NCI-H446 treated with DMSO at 0.1 percent for 48 hours (cell line): ENCODE measurements at regions not wholly inside any gene's neighbourhood (a gene's known extent, or its start where the extent isn't known, plus 50 kb on each side); places are given as distances from the start of the nearest gene placed in this dataset.
A peak's percentile ranks its signal among the peaks of the same experiment; 100 is the strongest.
"Not testable (repeated sequence)": the region's sequence is repeated elsewhere in the genome, so short reads cannot be mapped to it uniquely, and the experiment has no call there.

Source experiments
- DNase-seq: peaks from one replicate; lab custom pipeline; 2025; lab: John Stamatoyannopoulos, UW

DNA sequence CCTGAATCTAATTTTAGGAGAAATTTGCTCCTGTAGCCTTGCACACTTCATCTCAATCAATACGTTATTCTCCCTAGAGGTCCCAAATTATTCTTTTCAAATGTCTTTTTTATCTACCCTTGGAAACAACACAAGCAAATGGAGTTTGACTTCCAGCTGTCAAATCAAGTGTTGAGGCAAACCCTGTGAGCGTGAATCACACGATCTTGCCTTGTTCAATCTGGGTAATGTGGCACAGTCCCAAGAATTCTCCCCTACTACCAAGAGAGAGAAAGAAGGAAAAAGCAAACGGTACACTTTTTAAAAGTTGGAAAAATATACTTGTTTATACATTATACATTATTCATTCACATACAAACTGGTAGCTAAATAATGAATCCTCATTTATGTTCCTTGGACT, 2035.3 kb upstream of the CELF4 start:
- DNase-seq: peak; percentile 75

DNA sequence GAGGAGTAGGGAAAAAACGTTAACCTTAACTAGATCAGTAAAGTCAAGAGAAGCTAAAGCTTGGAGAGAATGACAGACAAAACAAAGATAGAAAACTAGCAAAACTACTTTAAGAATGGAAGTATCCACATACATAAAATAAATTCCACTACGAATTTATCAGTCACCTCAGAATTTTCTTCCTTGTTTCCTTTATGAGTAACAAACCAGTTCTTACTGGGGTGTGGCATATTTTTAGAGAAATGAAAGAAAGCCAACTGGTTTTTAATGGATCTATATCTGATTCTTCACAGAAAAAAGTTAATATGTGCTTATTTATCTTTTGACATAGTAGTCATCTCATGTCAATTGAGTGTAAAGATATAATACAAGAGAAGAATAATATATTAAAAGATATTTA, 2033.7 kb upstream of the CELF4 start:
- DNase-seq: no peak

DNA sequence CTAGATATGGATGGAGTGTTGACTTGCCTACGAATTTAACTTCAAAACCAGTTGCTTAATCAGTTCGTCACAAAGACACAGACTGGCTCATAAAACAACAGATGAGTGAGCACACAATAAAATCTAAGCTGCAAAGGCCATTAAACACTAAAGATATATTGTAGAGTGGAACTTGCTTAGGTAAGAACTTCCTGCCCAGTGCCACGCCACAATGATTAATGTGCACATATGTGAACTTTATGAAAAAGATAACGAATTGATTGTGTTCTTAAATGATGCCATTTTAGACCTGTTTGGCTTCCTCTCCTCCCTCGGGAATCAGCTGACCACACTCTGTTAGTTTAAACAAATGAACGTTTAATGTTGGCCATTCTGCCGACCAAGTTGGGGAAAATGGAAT, 2031.3 kb upstream of the CELF4 start:
- DNase-seq: no peak

DNA sequence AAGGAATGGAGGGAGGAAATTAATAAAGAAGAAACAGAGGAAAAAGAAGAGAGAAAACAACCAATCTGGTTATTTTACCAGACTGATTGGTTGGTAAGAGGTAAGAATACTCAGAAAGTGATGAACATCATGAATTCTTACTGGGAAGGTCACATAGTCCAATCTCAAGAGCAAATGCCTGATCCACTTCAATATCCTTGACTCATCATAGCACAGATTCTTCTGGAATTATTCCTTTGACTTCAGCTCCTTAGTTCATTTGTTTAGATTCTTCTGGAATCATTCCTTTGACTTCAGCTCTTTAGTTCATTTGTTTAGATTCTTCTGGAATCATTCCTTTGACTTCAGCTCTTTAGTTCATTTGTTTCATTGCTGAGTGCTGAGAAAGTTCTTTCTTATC, 2030.6 kb upstream of the CELF4 start:
- DNase-seq: no peak

DNA sequence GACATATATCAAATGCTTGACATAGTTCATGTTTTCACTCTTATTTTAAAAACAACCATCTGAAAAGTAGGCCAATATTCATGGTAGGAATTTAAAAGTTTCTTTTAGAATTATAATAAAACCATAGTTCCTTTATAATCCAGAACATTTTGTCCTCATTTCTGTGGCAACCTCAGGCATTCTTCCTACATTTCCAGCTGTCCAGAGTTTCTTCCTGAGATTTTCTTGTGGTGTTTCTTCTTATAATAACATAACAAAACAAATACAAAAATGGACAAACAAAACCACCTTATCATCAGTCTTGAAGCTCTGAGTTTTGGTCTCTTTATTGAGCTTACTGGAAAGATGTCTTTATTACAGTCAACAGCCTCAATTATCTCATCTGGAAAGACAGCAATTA, 2028.6 kb upstream of the CELF4 start:
- DNase-seq: no peak

DNA sequence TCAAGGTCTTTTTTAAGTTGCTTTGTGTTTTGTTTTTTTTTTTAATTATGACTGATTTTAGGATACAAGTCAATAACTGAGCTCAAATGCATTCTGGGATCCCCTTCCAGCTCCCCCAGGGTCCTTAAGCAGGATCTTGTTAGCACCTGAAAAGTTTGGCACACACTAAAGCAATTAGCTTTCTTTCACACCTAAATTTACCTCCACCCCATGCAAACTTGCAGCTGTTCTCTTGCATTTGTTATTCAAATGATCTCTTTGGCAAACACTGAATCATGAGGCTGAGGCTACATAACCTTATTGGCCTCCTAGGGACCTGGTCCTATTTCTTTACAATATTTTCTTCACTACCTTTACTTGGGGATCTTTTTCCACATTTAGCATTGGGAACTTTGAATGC, 2026.1 kb upstream of the CELF4 start:
- DNase-seq: no peak

DNA sequence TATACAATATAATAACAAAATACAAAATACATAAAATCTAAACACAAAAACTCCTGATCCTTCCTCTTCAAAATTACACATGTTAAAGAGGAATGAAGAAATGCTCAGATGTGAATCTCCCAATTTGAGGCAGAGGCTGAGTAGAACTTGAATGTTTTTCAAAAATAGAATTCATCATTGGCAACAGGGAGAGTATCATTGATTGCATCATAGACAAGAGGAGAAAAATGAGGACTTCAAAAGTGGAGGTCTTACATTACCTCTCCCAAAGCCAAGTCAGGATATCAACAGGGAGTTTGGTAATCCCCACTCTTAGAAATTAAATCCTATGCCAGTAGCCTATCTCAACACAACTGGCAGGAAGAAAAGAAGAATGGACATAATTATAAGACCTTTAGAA, 2023.9 kb upstream of the CELF4 start:
- DNase-seq: no peak

DNA sequence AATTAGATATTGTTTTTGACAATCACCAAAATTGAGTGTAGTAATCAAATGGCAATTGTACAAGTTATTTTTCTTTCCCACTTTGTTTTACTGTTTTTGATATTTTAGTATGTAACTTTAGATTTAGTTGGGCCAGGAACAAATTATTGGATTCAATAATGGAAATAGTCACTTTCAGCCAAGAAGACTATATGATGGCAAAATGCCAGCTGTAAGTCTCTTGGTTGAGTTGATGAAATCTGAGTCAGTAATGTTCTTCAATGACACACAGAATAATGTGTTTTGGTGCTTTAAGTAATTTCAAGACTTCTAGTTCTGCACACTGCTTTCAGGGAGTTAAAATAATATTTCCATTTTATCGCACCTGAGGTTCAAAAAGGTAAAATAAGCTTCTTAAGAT, 2022.0 kb upstream of the CELF4 start:
- DNase-seq: peak; percentile 49

DNA sequence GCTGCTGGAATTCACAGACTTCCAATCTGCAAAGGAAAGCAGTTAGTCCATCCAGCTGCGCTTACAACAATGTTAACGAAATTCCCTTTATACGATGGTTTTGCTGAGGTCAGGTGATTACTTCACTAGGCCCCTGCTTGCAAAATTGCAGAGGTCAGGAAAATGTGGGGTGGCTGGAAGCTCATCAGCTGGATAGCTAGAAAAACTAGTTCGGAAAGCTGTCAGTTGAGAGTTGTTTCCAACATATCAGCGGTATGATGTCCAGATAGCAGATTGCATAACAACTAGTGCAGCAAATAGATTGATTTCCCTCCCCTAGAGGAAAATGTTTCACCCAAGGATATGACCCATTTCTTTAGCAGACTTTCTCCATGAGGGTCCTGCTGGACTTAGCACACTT, 2021.1 kb upstream of the CELF4 start:
- no peak for DNase-seq

DNA sequence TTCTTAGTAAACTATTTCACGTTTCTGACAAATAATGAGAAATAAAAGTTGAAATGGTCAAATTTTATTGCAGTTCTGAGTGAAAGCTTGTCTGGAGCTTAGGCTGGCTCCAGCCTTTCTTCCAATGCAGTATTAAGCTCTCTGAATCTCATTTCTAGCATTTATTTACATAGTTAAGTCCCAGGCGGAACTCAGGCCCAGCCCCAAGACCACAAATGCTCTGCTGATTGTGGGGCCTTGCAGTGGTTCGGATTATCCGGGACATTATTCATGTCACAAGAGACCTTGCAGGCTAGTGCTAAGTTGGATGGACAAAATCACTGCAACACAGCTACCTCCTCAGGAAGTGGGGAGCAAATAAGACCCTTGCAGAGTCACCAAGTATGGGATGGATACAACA, 2009.3 kb upstream of the CELF4 start:
- no peak for DNase-seq

DNA sequence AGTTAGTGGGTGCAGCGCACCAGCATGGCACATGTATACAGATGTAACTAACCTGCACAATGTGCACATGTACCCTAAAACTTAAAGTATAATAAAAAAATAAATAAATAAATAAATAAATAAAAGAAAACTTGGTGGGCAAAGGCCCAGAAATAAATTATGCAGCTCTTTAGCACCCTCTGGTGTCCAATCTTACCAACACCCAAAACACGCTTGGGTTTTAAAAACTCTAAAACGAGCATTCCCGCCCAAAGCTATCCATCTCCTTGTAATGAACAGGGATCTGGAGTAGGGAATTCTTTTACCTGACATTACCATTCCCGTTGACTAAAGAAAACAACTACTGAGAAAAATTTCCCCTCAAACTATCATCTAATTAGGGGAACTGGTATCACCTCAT, 2005.9 kb upstream of the CELF4 start:
- DNase-seq: no peak

DNA sequence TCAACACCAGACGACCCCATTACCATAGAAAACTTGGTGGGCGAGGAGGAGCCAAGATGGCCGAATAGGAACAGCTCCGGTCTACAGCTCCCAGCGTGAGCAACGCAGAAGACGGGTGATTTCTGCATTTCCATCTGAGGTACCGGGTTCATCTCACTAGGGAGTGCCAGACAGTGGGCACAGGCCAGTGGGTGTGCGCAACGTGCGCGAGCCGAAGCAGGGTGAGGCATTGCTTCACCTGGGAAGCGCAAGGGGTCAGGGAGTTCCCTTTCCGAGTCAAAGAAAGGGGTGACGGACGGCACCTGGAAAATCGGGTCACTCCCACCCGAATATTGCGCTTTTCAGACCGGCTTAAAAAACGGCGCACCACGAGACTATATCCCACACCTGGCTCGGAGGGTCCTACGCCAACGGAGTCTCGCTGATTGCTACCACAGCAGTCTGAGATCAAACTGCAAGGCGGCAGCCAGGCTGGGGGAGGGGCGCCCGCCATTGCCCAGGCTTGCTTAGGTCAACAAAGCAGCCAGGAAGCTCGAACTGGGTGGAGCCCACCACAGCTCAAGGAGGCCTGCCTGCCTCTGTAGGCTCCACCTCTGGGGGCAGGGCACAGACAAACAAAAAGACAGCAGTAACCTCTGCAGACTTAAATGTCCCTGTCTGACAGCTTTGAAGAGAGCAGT, 2000.1 kb upstream of the CELF4 start:
- DNase-seq: not testable (repeated sequence)

DNA sequence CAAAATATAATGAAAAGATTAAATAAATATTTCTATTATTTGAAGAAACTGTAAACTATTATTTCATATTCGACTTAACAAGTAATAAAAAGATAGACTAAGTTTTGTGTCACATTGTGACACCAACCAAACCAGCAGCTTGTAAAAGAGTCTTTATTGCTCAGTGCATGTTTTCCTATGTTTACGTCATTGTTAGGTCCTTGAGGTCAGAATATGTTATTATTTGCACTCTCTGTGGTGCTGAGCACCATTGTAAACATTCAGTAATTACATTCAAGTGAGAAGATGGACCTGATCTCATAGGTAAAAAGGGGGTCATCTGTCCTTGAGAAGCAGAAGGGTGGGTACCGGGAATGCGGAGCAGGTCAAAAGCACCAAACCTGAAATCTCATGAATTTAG, 1999.1 kb upstream of the CELF4 start:
- DNase-seq: no peak

DNA sequence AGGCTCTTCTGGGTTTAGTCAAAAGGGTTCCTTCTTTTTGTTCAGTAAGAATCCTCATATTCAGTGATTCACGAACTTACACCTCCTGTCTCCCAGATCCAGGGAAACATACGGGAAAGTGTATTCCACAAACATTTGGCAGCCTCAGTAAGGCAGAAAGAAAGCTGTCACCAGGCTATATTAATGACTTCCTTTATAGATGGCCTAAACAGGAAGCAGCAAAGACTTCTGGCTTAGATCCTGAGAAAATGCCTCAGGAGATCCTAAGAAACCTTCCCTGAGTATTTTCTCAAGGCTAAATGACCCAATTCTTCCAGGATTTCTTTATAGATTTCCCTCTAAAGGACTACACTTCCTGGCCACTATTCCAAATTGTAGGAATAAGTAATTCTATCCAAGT, 1995.5 kb upstream of the CELF4 start:
- DNase-seq: peak; percentile 8

DNA sequence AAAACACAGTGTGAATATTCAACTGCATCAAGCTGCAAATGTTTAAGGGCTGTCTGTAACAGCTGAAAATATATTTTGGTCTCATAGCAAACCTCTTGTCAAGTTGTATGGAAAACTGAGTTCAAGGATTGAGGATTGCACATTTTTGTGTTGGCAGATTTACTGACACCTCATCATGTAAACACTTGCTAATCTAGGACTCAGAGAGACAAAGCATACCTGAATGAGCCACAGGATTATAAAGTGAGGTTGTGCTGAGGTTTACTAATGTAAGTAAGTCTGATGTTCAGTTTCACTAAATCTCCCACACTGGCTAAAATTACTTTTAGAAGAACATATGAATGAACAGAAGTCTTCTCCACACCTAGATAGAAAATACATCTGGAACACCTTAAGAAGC, 1993.1 kb upstream of the CELF4 start:
- DNase-seq: no peak

DNA sequence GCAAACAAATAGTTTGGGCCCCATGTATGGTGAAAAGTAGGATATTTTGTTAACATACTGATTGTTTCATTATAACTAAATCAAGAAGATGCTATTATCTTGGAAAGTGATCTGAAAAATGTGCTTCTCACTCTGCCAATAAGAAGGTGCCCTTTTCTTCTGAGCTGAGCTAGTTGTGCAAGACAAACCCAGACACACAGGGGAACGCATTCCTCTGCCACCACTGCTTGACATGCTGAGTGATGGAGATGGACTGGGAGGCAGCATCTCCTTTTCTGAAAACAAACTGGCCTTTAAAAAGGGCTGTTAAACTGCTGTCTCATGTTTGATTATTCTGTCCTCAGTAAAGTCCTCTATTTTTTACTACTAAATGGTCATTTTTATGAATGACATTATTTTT, 1989.9 kb upstream of the CELF4 start:
- DNase-seq: no peak

DNA sequence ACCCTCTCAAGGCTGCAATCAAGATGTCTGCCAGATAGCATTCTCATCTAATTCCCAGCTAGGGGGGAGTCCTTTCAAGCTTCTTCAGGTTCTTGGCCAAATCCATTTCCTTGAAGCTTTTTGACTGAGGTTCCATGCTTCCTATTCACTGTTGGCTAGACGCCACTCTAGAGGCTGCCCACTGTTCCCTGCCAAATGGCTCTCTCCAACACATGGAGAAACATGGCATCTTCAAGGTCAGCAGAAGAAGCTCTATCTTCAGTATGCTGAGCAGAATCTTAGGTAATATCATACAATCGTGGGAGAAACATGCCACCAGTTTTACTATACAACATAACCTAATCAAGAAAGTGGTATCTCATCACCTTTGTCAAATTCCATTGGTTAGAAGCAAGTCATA, 1985.1 kb upstream of the CELF4 start:
- DNase-seq: no peak

DNA sequence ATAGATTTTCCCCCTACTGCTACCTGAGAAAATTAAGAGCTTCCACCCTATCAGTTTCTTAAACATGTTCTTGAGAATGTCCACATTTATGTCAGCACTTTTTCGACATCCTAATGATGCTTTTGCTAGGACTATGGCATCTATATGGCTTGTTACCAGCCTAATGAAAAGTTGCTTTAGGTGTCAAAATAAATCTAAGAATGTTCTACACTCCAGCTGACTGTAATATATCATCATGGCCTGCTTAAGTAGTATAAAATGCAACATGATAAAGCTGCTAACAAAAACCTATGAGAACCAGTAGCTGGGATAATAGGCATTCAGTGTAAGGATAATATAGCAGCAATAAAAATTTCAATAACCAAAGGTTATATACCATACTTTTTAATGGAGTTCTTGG, 1983.5 kb upstream of the CELF4 start:
- no peak for DNase-seq

DNA sequence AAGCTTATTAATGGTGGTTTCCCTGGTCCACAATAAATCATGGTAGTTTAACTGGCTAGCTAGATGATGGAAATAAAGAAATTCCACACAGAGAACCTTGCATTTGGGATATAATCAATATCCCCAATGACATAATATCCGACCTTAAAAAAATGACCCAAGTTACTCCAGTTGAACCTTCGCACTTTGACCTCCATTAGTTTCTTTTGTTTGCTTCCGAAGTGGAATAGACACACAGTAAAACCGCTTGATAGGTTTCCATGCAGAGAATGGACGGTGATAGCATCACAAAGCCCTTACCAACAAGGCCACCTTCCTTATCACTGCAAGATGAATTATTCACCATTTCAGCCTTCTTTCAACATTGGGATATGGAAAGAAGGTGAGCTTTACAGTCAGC, 1966.1 kb upstream of the CELF4 start:
- DNase-seq: no peak

DNA sequence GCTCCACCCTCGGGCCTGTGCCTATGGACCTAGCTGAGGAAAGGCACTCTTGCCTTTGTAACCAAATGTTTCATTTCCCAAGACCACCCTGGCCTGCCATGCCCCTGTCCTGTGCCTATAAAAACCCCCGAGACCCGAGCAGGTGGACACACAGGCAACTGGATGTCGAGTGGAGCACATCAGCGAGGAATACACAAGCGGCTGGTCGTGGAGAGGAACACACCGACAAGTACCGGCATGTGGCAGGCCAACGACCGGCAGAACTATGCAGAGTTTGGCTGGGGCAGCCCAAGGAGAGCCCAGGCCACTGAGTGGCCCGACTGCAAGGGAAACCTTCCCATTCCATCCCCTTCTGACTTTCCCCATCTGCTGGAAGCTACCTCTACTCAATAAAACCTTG, 1963.8 kb upstream of the CELF4 start:
- DNase-seq: no peak

DNA sequence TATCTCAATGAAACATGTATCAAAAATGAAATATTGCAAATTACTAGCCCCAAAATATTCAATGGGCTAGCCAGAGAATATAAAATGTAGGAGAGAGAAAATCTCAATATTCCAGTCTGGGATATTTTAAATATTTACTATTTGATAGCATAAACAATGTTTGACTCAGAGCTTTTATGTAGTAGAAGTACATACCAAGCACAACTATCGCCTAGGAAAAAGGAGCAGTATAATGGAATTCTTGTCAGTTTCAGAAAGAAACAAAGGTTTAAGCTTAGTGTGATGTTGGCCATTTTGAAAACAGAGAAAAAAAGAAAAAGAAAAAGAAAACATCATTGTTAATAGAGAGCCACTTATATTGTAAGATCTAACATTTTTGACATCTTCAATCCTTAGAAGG, 1961.9 kb upstream of the CELF4 start:
- DNase-seq: no peak

DNA sequence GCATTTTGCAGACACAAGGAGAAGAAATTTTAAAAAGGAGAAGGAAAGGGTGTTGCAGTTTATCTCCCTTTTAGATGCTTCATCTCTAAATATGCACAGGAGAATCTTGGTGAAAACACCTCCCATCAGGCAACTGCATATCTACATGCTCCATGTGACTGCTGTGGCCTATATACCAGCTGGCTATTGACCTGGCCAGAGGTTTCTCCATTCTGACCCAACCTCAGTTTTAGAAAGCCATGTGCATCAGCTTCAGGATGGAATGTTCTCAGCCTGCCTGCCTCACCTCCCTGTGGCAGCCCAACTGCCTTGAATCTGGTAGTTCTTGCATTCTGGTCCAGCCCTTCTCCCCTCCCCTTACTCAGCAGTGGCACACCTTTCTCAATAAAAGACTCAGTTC, 1958.8 kb upstream of the CELF4 start:
- DNase-seq: no peak

DNA sequence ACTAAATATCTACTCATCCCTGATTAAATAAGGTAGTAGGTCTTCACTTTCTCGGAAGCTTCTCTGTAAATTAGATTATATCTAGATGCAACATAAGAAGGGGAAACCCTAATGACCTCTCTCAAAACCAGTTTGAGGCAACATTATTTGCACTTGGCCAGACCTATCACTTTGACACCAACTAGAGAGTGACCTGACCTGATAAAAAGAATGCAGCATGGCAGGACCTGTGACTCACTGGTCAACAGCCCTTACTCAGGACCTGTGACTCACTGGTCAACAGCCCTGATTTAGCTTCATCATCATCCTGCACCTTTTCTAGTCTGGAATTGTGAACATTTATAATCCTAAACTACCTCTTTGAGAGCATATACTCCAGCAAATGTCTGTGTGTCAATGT, 1957.7 kb upstream of the CELF4 start:
- DNase-seq: no peak

DNA sequence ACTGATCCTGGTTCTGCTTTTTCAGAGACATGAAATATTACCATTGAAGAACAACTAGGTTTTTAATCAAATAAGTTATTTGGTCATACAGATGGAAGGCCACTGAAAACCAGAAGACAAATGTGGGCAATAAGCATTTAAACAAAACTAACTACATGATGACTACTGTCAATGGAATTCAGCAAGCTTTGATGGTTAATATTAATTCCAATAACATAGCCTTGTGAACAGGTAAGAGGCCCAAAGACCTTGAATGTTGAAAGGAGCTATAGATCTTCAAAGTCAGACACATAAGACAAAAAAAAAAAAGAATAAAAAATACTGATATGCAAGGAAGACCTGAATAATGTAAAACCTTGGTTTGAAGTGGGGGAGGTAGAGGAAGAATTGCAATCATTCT, 1955.6 kb upstream of the CELF4 start:
- no peak for DNase-seq

DNA sequence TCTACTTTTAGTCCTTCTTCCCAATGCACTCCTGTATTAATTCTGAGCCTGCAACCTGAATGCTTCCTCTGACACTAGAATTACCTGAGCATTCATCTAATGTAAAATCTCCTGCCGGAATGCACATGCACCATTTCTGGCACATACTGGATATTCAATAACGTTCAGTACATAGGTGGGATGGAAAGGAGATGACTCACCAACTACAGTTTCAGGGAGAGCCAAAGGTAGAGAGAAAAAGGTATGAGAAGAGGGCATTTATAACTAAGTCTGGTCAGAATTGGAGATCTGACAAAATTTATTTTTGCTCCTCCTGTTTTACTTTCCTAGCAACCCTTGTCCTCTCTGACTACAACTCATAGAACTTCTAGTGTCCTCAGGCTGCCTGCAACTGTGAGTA, 1954.1 kb upstream of the CELF4 start:
- no peak for DNase-seq
